Liver (tissue), 8 donors: ENCODE measurements at regions not wholly inside any gene's neighbourhood (a gene's known extent, or its start where the extent isn't known, plus 50 kb on each side); places are given as distances from the start of the nearest gene placed in this dataset.

Experiments used
- DNase-seq: peaks from one replicate; pipeline ENCODE4 v3.0.0-alpha.2; 2017; ENCODE audit warnings: low spot score
- H3K27ac ChIP-seq, 2 donors: one replicate each; pipeline ENCODE4 v1.7.0; 2013; ENCODE audit warnings: inconsistent platforms in 2 of 2, low read length in 2 of 2, control low read depth in 1 of 2, low read depth in 1 of 2, mild to moderate bottlenecking in 1 of 2
- H3K27me3 ChIP-seq, 4 donors: one replicate each; pipeline versions ENCODE4 v1.6.1 to v1.7.0; 2013; ENCODE audit warnings: low read length in 3 of 4, inconsistent platforms in 1 of 4, mild to moderate bottlenecking in 1 of 4, moderate library complexity in 1 of 4; ENCODE audit not compliant: control insufficient read depth in 4 of 4, insufficient read depth in 4 of 4
- H3K36me3 ChIP-seq, 4 donors: one replicate each; pipeline versions ENCODE4 v1.6.1 to v1.7.0; 2013; ENCODE audit warnings: low read length in 3 of 4, mild to moderate bottlenecking in 3 of 4, low read depth in 1 of 4, moderate library complexity in 1 of 4; ENCODE audit not compliant: control insufficient read depth in 4 of 4, insufficient read depth in 3 of 4
- H3K4me1 ChIP-seq, 4 donors: one replicate each; pipeline versions ENCODE4 v1.6.1 to v1.7.0; 2013; ENCODE audit warnings: low read length in 3 of 4, mild to moderate bottlenecking in 3 of 4, moderate library complexity in 1 of 4; ENCODE audit not compliant: control insufficient read depth in 4 of 4, insufficient read depth in 4 of 4
- H3K4me3 ChIP-seq, 3 donors: one replicate each; pipeline versions ENCODE4 v1.6.1 to v1.7.0; 2013; ENCODE audit warnings: low read length in 3 of 3, control low read depth in 1 of 3, low read depth in 1 of 3, mild to moderate bottlenecking in 1 of 3
- H3K9ac ChIP-seq, 2 donors: one replicate each; pipeline ENCODE4 v1.7.0; 2013; ENCODE audit warnings: low read length in 2 of 2, mild to moderate bottlenecking in 2 of 2, moderate library complexity in 2 of 2, control low read depth in 1 of 2, low read depth in 1 of 2
- H3K9me3 ChIP-seq, 4 donors: one replicate each; pipeline versions ENCODE4 v1.6.1 to v1.7.0; 2013; ENCODE audit warnings: low read length in 3 of 4; ENCODE audit not compliant: control insufficient read depth in 4 of 4
- EGR1 ChIP-seq, 2 donors: IDR thresholded peaks; 2 replicates each; pipeline ENCODE4 v1.6.1; 2016 to 2018; ENCODE audit warnings: antibody characterized with exemption in 2 of 2, low read depth in 2 of 2
- FOXA1 ChIP-seq: IDR thresholded peaks from 2 replicates; pipeline ENCODE4 v1.6.1; 2016; ENCODE audit warnings: antibody characterized with exemption
- FOXA2 ChIP-seq: IDR thresholded peaks from 2 replicates; pipeline ENCODE4 v1.6.1; 2016; ENCODE audit warnings: antibody characterized with exemption
- GABPA ChIP-seq, 2 donors: IDR thresholded peaks in 1 of 2; conservative IDR thresholded peaks in 1 of 2; 2 replicates each; pipeline ENCODE4 v1.6.1; 2016; ENCODE audit warnings: antibody characterized with exemption in 2 of 2, mild to moderate bottlenecking in 1 of 2, moderate library complexity in 1 of 2
- HNF4A ChIP-seq, 2 donors: conservative IDR thresholded peaks; 2 replicates each; pipeline ENCODE4 v1.6.1; 2016; ENCODE audit warnings: antibody characterized with exemption in 2 of 2, mild to moderate bottlenecking in 2 of 2
- HNF4G ChIP-seq: IDR thresholded peaks from 2 replicates; pipeline ENCODE4 v1.6.1; 2016; ENCODE audit warnings: antibody characterized with exemption
- JUND ChIP-seq, 2 donors: IDR thresholded peaks; 2 replicates each; pipeline ENCODE4 v1.6.1; 2016; ENCODE audit warnings: antibody characterized with exemption in 2 of 2
- NR2F2 ChIP-seq: IDR thresholded peaks from 2 replicates; pipeline ENCODE4 v1.6.1; 2016; ENCODE audit warnings: antibody characterized with exemption
- RAD21 ChIP-seq, 2 donors: IDR thresholded peaks; 2 replicates each; pipeline ENCODE4 v1.6.1; 2016; ENCODE audit warnings: antibody characterized with exemption in 2 of 2, mild to moderate bottlenecking in 2 of 2
- RXRA ChIP-seq, 2 donors: IDR thresholded peaks; 2 replicates each; pipeline ENCODE4 v1.6.1; 2017 to 2018; ENCODE audit warnings: antibody characterized with exemption in 2 of 2, mild to moderate bottlenecking in 1 of 2
- SP1 ChIP-seq: IDR thresholded peaks from 2 replicates; pipeline ENCODE4 v1.6.1; 2018; ENCODE audit warnings: antibody characterized with exemption, mild to moderate bottlenecking
- TAF1 ChIP-seq: conservative IDR thresholded peaks from 2 replicates; pipeline ENCODE4 v1.6.1; 2016; ENCODE audit warnings: antibody characterized with exemption, mild to moderate bottlenecking
- YY1 ChIP-seq: IDR thresholded peaks from 2 replicates; pipeline ENCODE4 v1.6.1; 2016; ENCODE audit warnings: antibody characterized with exemption, mild to moderate bottlenecking
- WGBS: extraction: QIAGEN DNeasy Blood & Tissue Kit; methylation state at CpG from one replicate; pipeline ENCODE4 v1.1.7; 2013; 5-methylcytosine and 5-hydroxymethylcytosine counted together
- TF ChIP-seq, protein P1 (sequence below): fragments of 150-350 bp; IDR thresholded peaks from 2 replicates; pipeline ENCODE4 v1.5.1; 2017; ENCODE audit warnings: improper control_type of control experiment, low read depth, low read length; ENCODE audit not compliant: missing input control
- TF ChIP-seq, protein P2 (sequence below): IDR thresholded peaks from 2 replicates; pipeline ENCODE4 v1.6.1; 2016; ENCODE audit warnings: antibody characterized with exemption, mild to moderate bottlenecking
- TF ChIP-seq, protein P3 (sequence below): IDR thresholded peaks from 2 replicates; pipeline ENCODE4 v1.6.1; 2016; ENCODE audit warnings: antibody characterized with exemption
- TF ChIP-seq, protein P4 (sequence below): IDR thresholded peaks from 2 replicates; pipeline ENCODE4 v1.6.1; 2016; ENCODE audit warnings: antibody characterized with exemption
- TF ChIP-seq, protein P5 (sequence below): IDR thresholded peaks from 2 replicates; pipeline ENCODE4 v1.6.1; 2016; ENCODE audit warnings: antibody characterized with exemption
- donor health status: healthy.
- donor health status: healthy.
- donor health status: healthy.
- donor health status: healthy.
- donor health status: healthy.

DNA sequence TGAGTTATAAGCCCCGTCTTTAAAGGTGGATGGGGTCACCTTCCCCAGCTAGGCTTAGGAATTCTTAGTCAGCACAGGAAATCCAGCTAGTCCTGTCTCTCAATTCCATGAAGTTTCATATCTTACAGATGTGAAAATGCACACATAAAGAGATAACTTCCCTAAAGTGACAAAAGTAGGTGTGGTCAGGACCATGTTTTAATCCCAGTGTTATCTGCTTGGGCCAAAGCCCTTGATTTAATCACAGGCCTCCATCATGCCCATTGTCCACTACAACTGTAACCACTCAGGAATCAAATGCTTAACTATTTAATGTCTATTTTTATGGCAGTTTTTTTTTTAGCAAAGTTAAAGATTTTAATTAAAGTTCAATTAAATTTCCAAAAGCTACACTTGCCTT is 194.4 kb upstream of the BTG1 start:
- H3K27ac ChIP-seq = no peak overlapping the region
- no peaks in the 10 kb centered on the region for H3K4me1 ChIP-seq
- no peak overlapping the region for H3K4me3 ChIP-seq
- H3K36me3 ChIP-seq = no peaks in the 10 kb centered on the region
- 82% methylated on average over 1 of the region's 1 CpG for WGBS
- H3K27me3 ChIP-seq = no peaks in the 10 kb centered on the region
- DNase-seq = no peak
- no peaks in the 10 kb centered on the region for H3K9me3 ChIP-seq
- TF ChIP-seq RAD21 (IDR thresholded peaks at IDR 0.05) = no peak
- TF ChIP-seq HNF4A (conservative IDR thresholded peaks at IDR 0.05) = no peak
- TF ChIP-seq, protein P1, sequence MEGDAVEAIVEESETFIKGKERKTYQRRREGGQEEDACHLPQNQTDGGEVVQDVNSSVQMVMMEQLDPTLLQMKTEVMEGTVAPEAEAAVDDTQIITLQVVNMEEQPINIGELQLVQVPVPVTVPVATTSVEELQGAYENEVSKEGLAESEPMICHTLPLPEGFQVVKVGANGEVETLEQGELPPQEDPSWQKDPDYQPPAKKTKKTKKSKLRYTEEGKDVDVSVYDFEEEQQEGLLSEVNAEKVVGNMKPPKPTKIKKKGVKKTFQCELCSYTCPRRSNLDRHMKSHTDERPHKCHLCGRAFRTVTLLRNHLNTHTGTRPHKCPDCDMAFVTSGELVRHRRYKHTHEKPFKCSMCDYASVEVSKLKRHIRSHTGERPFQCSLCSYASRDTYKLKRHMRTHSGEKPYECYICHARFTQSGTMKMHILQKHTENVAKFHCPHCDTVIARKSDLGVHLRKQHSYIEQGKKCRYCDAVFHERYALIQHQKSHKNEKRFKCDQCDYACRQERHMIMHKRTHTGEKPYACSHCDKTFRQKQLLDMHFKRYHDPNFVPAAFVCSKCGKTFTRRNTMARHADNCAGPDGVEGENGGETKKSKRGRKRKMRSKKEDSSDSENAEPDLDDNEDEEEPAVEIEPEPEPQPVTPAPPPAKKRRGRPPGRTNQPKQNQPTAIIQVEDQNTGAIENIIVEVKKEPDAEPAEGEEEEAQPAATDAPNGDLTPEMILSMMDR = no peak
- no peak for TF ChIP-seq FOXA1
- TF ChIP-seq YY1 = no peak
- no peak for TF ChIP-seq HNF4G
- no peak for TF ChIP-seq EGR1 (IDR thresholded peaks at IDR 0.05; ENCODE audit: low read depth in 2 of 2)
- no peak for TF ChIP-seq JUND (IDR thresholded peaks at IDR 0.05)
- TF ChIP-seq, protein P2, sequence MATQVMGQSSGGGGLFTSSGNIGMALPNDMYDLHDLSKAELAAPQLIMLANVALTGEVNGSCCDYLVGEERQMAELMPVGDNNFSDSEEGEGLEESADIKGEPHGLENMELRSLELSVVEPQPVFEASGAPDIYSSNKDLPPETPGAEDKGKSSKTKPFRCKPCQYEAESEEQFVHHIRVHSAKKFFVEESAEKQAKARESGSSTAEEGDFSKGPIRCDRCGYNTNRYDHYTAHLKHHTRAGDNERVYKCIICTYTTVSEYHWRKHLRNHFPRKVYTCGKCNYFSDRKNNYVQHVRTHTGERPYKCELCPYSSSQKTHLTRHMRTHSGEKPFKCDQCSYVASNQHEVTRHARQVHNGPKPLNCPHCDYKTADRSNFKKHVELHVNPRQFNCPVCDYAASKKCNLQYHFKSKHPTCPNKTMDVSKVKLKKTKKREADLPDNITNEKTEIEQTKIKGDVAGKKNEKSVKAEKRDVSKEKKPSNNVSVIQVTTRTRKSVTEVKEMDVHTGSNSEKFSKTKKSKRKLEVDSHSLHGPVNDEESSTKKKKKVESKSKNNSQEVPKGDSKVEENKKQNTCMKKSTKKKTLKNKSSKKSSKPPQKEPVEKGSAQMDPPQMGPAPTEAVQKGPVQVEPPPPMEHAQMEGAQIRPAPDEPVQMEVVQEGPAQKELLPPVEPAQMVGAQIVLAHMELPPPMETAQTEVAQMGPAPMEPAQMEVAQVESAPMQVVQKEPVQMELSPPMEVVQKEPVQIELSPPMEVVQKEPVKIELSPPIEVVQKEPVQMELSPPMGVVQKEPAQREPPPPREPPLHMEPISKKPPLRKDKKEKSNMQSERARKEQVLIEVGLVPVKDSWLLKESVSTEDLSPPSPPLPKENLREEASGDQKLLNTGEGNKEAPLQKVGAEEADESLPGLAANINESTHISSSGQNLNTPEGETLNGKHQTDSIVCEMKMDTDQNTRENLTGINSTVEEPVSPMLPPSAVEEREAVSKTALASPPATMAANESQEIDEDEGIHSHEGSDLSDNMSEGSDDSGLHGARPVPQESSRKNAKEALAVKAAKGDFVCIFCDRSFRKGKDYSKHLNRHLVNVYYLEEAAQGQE = no peak
- no peak for TF ChIP-seq NR2F2
- TF ChIP-seq FOXA2 = no peak
- TF ChIP-seq GABPA (IDR thresholded peaks at IDR 0.05 in 1 of 2, conservative IDR thresholded peaks at IDR 0.05 in 1 of 2) = no peak
- TF ChIP-seq SP1 = no peak
- TF ChIP-seq, protein P3, sequence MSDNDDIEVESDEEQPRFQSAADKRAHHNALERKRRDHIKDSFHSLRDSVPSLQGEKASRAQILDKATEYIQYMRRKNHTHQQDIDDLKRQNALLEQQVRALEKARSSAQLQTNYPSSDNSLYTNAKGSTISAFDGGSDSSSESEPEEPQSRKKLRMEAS = no peak
- H3K9ac ChIP-seq = no peak overlapping the region

DNA sequence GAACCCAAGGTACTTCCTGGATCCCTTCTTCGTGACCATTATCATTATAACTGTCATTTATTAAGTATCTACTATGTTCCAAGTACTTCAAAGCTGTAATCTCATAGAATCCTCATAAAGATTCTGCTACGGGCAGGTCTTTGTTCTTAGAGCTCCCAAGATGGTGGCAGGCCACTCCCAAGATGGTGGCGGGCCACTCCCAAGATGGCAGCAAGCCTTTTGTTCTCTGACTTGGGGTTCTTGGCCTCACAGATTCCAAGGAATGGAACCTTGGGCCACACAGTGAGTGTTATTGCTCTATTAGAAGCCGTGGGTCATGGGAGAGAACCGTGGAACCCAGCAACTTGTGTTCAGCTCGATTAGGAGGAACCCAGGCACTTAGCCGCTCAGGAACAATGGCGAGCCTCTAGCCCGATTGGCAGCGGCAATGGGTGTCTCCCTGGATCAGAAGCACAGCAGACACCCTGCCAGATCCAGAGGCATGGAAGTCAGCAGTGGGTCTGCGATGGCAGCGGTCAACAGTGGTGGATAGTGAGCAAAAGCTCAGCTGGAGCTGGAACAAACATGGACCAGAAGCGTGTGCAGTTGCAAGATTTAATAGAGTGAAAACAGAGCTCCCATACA is 193.7 kb upstream of the BTG1 start:
- Histone ChIP-seq H3K4me3 (no peak overlapping the region), H3K9me3 (no peaks in the 10 kb centered on the region), H3K4me1 (no peaks in the 10 kb centered on the region), H3K36me3 (no peaks in the 10 kb centered on the region), H3K27me3 (no peaks in the 10 kb centered on the region), H3K9ac (no peak overlapping the region), H3K27ac (no peak overlapping the region)
- 97% methylated on average over 13 of the region's 13 CpGs for WGBS
- DNase-seq = no peak
- TF ChIP-seq, protein P3 = no peak
- TF ChIP-seq, protein P4, sequence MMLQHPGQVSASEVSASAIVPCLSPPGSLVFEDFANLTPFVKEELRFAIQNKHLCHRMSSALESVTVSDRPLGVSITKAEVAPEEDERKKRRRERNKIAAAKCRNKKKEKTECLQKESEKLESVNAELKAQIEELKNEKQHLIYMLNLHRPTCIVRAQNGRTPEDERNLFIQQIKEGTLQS = no peak
- TF ChIP-seq JUND (IDR thresholded peaks at IDR 0.05) (no peak), YY1 (no peak), TAF1 (no peak), RXRA (IDR thresholded peaks at IDR 0.05) (no peak), HNF4A (conservative IDR thresholded peaks at IDR 0.05) (no peak)
- TF ChIP-seq, protein P1 = no peak
- TF ChIP-seq, protein P5, sequence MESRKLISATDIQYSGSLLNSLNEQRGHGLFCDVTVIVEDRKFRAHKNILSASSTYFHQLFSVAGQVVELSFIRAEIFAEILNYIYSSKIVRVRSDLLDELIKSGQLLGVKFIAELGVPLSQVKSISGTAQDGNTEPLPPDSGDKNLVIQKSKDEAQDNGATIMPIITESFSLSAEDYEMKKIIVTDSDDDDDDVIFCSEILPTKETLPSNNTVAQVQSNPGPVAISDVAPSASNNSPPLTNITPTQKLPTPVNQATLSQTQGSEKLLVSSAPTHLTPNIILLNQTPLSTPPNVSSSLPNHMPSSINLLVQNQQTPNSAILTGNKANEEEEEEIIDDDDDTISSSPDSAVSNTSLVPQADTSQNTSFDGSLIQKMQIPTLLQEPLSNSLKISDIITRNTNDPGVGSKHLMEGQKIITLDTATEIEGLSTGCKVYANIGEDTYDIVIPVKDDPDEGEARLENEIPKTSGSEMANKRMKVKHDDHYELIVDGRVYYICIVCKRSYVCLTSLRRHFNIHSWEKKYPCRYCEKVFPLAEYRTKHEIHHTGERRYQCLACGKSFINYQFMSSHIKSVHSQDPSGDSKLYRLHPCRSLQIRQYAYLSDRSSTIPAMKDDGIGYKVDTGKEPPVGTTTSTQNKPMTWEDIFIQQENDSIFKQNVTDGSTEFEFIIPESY = no peak
- TF ChIP-seq, protein P2 = no peak
